PC-9 (cell line): ENCODE measurements at regions not wholly inside any gene's neighbourhood (a gene's known extent, or its start where the extent isn't known, plus 50 kb on each side); places are given as distances from the start of the nearest gene placed in this dataset.

ENCODE experiments used
- EZH2 ChIP-seq: fragments of 200-600 bp; sonication (generic); IDR thresholded peaks from 2 replicates; pipeline ENCODE4 v1.8.0; 2017; ENCODE audit warnings: antibody characterized with exemption, low read depth
- TF ChIP-seq, protein P1 (sequence below): fragments of 200-600 bp; sonication (generic); conservative IDR thresholded peaks from 2 replicates; pipeline ENCODE4 v1.6.1; 2017; ENCODE audit warnings: mixed run types, antibody characterized with exemption, mild to moderate bottlenecking, moderate library complexity

DNA sequence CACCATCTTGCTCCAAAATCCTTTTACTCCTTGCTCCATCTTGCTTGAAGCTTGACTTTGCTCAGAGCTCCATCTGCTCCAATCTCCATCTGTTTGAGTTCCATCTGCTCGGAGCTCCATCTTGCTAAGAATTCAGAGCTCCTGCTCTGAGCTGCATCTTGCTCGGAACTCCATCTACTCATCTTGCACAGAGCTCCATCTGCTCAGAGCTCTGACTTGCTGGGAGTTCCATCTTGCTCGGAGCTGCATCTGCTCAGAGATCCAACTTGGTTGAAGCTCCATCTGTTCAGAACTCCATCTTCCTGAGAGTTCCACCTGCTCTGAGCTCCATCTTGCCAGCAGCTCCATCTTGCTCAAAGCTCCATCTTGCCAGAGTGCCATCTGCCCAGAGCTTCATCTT is 80.6 kb upstream of the ZNF98 start:
- TF ChIP-seq EZH2 = no peak
- TF ChIP-seq, protein P1, sequence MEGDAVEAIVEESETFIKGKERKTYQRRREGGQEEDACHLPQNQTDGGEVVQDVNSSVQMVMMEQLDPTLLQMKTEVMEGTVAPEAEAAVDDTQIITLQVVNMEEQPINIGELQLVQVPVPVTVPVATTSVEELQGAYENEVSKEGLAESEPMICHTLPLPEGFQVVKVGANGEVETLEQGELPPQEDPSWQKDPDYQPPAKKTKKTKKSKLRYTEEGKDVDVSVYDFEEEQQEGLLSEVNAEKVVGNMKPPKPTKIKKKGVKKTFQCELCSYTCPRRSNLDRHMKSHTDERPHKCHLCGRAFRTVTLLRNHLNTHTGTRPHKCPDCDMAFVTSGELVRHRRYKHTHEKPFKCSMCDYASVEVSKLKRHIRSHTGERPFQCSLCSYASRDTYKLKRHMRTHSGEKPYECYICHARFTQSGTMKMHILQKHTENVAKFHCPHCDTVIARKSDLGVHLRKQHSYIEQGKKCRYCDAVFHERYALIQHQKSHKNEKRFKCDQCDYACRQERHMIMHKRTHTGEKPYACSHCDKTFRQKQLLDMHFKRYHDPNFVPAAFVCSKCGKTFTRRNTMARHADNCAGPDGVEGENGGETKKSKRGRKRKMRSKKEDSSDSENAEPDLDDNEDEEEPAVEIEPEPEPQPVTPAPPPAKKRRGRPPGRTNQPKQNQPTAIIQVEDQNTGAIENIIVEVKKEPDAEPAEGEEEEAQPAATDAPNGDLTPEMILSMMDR = no peak
